Testis (tissue), 2 donors: ENCODE measurements at regions not wholly inside any gene's neighbourhood (a gene's known extent, or its start where the extent isn't known, plus 50 kb on each side); places are given as distances from the start of the nearest gene placed in this dataset.

Experiments used
- POLR2A ChIP-seq: fragments of 450-650 bp; IDR thresholded peaks from one replicate; pipeline ENCODE4 v1.6.1; 2017; ENCODE audit warnings: antibody characterized with exemption, mild to moderate bottlenecking, moderate library complexity
- TF ChIP-seq, protein P1 (sequence below), 3 experiments: fragments of 450-650 bp in 2 of 3; fragments of 200-600 bp in 1 of 3; sonication (generic) in 1 of 3; IDR thresholded peaks; one replicate each; pipeline ENCODE4 v1.5.1; 2016 to 2019; ENCODE audit warnings: antibody characterized with exemption in 3 of 3, mild to moderate bottlenecking in 2 of 3, moderate library complexity in 1 of 3

DNA sequence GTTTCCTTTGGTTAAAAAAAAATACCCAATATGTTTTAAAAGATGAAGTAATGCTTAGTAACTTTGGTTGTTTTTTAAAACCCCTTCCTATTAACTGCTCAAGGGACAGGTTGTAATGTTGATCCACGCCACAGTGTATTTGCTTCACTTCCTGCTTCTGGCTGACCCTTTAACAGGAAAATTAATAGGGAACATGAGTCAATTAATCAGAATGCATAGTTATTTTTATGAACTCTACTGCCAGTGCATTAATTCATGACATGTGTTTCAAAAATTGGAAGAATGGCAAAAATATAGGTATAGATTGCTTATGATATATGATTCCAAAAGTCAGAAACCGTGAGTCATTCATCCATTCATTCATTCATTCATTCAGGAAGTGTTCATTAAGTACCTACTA, 204.8 kb downstream of the SETD4 start:
- TF ChIP-seq, protein P1, sequence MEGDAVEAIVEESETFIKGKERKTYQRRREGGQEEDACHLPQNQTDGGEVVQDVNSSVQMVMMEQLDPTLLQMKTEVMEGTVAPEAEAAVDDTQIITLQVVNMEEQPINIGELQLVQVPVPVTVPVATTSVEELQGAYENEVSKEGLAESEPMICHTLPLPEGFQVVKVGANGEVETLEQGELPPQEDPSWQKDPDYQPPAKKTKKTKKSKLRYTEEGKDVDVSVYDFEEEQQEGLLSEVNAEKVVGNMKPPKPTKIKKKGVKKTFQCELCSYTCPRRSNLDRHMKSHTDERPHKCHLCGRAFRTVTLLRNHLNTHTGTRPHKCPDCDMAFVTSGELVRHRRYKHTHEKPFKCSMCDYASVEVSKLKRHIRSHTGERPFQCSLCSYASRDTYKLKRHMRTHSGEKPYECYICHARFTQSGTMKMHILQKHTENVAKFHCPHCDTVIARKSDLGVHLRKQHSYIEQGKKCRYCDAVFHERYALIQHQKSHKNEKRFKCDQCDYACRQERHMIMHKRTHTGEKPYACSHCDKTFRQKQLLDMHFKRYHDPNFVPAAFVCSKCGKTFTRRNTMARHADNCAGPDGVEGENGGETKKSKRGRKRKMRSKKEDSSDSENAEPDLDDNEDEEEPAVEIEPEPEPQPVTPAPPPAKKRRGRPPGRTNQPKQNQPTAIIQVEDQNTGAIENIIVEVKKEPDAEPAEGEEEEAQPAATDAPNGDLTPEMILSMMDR (IDR thresholded peaks at IDR 0.05): no peak
- no peak for TF ChIP-seq POLR2A
